HG03520 (cell line): ENCODE measurements at regions not wholly inside any gene's neighbourhood (a gene's known extent, or its start where the extent isn't known, plus 50 kb on each side); places are given as distances from the start of the nearest gene placed in this dataset.

Source experiments
- ATAC-seq: cut with Tn5 transposase; IDR thresholded peaks from one replicate; pipeline ENCODE4 v1.9.1; 2021; ENCODE audit warnings: mild to moderate bottlenecking, moderate library complexity; ENCODE audit not compliant: unreplicated experiment

DNA sequence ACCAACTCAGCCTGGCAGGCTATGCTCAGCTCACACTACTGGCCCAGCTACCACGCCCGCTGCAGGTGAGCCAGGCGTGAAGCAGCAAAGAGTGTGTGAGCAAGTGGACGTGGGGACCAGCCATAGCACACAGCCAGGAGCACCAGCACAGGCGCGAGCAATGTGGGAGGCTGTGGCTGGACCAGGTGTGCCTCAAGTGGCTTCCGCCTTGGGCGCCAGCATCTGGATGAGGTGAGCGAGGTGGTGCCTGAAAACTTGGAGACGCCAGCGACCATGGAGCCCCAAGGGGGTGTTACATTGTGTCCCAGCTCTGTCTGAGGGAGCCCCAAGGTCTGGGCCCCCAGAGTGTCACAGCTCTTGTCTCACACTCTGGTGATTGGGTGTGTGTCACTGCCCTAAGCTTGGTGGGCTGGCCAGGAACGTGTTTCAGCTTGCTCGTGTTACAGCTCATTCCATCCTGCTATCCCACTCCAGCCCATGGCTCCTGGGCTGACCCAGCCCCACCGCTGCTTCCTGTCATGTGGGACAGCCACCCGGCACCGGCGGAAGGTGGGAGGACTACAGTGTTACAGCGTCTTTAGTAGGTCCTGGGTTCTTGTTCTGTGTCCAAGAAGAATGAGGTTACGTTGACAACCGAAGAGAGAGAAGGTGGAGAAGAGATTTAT is 508.0 kb upstream of the MMS22L start:
- no peak for ATAC-seq

DNA sequence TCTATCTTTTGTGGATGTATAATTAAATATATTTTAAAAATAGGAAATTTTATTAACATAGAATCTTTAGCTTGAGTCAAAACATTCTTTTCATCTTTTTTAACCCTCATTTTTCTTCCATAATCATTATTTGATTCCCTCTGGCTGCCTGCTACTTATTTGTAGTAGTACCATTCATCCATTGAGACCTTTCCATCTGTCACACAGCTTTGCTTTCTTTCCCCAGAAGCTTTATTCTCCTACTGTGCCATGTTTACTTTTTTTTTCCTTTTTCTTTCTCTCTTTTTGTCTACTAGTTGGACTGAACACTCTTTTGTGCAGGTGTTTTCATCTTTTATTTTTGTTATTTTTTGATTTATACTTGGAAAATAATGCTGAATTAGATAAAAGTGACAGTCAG is 522.6 kb upstream of the MMS22L start:
- ATAC-seq, result no peak

DNA sequence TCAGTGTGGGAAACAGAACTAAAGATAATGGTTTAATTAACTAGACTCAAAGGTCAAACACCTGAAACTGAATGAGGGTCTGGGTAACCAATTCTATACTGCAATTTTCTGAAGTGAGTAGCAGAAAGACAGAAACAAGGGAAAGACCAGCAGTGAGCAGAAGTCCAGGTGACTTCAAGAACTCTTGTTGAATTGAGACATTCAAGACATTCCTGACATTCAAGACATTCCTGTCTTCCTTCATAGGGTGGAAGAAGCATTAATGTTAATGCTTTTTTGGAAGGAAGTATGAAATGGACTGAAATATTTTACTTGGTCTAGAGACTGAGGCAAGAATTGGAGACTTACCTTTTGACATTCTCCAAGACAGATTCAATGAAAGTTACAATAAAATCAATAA is 529.9 kb upstream of the MMS22L start:
- no peak for ATAC-seq

DNA sequence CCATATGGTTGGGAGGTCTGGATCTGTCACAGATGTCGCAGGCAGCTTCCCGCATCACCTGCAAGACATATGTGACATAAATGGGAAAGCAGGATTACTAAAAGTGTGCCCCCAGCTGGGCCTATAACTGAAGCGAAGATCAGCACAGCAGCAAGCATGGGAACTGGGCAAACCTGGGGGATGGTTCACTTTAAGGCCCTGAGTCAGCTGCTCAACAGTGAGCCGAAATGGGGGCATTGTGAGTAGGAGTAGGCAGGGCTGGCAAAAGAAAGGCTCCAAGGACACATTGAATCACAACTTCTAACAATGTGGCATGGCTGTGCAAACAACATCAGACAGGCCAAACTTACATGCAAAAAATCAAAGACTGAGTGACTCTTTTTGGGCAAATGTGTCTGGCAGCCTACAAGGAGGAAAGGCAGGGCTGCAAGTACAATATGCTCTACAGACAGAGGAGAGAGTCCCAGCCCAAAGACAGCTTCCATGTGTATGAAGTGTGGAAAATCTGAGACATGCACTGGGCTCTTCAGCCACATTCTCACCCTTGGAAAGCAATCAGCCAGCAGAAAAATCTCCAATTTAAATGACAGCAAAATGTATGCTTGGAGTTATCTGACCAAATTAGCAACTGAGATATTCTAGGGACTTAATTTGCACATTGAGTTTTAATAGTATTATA is 531.0 kb upstream of the MMS22L start:
- ATAC-seq, result no peak

DNA sequence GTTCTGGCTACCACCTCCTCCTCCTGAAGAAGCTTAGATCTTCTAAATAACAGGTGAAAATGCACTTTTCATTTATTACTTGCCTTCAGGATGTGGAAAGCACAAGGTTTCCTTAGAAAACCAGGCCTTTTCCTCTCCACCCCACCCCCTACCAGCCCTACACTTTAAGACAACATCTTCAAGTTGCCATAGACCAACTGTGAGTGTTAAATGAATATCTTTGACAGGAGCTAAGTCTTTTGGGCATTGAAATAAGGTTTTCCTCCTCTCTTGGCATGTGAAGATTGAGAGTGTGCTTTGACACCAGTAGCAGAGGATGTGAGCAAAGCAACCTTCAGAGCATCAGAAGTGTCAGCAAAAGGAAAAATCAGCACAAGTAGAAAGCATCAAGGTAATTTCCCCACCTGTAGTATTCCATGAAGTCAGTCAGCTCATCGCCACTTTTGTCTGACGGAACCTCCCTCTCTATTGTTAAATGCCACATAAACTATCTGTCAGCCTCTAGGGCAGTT is 532.3 kb upstream of the MMS22L start:
- ATAC-seq, result no peak

DNA sequence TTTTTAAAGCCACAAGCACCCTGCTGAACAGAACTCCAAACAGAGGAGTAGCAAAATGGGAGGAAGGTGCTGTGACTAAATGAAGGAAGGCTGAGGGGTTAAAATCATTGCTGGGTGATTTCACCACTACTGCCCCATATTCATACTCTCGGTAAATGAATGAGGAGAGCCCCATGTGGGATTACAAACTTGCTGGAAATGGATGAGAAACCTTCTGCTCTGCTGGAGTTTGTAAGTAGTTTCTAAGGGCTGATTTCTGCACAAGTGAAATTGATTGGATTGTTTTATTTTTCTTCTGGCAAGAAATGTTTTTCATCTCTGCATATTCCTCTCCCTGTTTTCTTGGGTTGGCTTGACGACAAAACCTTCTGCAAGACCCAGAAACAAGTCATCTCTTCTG is 533.5 kb upstream of the MMS22L start:
- ATAC-seq, result no peak

DNA sequence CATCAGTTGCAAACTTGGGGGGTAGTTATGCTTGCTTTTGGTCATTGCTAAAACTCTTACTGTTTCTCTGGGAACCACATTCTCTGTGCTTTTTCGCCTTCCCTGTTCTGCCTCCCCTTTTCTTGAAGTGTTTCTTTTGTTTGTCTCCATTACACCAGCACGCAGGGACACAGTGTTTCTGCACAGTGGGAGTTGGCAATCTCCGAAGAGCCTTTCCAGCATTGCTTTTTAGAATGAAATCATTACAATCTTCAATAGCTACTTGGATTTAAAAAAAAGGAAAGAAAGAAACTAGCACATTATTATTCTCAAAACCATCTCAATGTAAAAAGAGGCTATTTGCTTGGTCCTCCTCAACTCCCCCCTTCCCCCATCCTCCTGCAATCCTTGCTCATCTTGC is 536.7 kb upstream of the MMS22L start:
- no peak for ATAC-seq

DNA sequence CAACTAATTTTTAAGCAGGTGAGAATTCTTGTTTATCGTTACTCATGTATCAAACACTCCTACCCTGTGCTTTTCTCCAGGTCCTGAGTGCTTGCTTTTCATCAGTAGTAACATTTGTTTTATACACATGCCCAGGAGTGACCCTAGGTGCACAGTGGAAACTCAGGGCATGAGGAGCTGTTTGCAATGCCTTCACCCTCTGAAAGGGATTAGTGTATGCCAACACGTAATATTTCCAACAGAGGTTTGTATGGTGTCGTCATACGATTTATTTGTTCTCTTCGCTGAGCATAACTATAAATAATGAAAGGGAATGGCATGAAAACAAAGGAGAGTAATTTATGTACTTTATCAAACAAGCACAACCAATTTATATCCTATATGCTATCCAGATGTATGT is 537.4 kb upstream of the MMS22L start:
- ATAC-seq, result no peak

DNA sequence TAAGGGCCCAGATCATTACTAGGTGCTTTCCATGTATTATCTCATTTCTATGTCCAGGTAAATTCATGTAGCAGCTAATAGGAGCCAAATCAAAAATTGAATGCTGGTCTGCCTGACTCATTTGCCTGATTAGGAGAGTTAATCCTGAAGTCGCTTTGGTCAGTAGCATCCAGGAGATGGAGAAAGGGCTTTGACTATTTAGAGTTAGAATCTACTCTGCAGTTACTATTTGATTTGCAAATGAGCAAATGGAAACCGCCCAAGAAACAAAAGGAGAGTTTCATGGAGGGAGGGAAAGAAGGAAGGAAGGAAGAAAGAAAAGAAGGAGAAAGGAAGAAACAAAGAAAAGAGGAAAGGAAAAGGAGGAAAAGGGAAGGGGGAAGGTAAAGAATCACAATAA is 539.6 kb upstream of the MMS22L start:
- ATAC-seq, result no peak

DNA sequence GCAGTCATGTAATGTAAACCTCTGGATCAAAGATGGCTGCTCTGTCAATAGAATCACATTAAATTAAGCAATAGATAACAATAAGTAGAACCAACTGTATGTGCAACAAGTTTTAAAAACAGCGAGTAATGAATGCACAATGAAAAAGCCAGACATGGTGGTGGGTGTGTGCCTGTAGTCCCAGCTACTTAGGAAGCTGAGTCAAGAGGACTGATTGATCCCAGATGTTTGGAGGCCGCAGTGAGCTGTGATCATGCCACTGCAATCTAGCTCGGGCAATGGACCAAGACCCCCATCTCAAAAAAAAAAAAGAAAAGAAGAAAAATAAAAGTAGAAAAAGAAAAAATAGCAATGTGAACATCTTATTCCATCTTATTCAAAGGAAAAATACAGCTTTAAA is 558.7 kb upstream of the MMS22L start:
- ATAC-seq, result no peak

DNA sequence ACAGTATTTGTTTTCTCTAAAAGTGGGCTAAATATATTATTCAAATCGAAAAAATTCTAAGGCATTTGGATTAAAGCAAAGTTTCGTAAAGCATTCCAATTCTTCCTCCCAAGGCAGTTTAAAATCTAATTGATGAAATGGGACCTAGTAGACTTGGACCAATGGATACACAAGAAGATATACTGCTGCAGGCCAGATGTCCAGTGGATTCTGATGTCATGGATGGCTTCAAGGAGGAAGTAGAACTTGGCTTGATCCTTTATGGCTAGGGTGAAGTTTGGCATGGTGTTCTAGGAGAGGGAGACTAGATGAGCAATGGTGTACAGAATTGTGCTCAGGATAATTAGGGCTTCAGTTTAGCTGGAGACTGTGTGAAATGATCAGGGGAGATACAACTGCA is 559.5 kb upstream of the MMS22L start:
- no peak for ATAC-seq

DNA sequence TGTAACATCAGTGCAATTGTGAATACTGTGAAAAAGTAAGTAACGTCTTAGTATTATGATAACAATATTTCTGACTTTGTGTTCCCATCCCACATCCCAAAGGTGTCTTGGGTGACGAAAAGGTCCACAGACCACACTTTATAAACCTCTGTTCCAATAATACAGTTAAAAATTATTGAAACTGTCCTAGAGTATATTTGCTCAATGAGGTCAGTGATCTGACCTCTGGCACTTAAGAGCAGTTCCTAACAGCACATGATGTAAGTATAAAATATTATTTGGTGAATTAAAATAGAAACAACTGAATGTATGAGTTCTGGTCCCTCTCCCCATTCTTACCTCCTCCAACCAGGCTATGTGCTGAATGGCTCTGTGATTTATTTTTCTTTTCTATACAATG is 566.4 kb upstream of the MMS22L start:
- no peak for ATAC-seq

DNA sequence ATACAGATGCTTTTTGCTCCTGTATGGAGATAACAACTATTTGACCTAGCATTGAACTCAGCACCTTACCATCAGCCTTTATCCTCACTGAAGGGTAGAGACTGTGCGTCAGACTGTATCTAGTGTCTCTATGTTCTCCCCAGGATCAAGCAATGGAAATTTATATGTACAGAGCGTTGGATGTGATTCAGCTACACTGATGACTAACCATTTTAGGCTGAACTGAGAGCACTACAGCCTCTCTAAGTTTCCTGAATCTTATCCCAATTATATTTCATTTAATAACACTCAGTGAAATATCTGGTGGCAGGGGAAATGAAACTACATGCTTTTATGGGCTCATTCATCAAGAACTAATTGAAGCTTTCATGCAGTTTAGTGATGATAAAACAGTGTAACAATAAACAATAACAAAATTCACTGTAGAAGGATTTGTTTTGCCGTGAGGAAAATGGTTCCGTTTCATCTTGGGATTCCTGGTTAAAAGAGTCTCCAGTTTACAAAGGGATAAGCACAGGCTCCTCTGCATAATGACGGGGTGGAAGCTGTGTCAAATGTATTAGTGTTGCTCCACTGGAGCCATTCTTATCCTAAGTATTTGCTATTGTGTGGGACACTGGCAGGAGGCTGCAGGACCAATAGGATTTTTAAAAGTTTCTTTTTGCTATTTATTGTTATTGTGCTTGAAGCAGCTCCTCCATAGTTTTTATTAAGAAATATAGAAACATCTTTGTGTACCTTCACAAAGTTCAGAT is 567.6 kb upstream of the MMS22L start:
- ATAC-seq, result no peak

DNA sequence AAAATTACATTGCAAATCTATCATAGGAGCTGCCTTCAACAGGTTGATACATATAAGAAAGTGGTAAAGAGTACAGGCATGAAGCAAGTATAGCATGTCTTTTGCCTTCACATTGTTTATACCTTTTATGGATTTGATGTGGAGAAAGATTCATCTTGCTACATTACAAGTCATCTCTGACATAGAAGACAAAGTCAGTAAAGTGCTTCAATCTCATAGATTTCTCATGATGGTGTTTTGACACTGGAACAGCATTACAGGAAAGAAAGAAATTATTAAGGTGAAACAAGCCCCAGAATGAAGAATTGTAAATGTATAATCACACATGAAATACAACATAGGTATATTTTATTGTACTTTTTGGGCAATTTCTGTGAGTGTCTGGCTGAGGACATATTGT is 580.7 kb upstream of the MMS22L start:
- no peak for ATAC-seq

DNA sequence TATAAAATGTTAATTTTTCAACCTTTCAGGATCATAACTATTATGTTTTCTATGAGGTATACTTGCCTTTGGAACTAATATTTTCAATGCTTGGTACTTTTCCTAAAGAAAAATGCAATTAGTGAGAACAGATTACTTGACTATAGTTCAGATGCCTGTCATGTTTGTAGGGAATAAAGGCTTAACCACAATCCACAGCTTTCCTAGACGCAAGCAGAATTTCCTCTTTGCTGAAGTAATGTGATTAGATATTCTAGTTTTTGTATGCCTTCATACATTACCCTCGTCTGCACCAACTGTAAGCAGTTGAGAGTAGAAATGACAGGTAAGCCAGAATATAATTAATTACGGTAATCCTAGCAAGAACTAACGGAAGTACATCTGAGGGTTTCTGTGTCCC is 581.4 kb upstream of the MMS22L start:
- no peak for ATAC-seq

DNA sequence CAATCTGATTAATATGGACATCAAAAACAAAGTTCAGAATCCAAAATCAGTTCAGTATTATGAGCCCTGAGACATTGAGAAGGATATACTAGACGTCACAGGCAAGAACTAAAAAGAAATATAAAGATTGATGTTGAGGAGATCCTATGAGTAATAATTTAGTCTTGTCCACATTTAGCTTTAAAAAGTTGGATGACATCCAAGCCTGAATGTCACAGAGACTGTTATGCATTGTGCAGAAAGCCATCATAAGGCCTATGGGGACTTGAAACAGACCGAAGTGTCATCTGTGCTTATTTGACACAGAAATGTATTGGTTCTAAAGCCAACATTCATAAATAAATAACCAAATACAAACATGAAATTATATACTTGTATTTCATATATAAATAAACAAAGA is 581.8 kb upstream of the MMS22L start:
- no peak for ATAC-seq

DNA sequence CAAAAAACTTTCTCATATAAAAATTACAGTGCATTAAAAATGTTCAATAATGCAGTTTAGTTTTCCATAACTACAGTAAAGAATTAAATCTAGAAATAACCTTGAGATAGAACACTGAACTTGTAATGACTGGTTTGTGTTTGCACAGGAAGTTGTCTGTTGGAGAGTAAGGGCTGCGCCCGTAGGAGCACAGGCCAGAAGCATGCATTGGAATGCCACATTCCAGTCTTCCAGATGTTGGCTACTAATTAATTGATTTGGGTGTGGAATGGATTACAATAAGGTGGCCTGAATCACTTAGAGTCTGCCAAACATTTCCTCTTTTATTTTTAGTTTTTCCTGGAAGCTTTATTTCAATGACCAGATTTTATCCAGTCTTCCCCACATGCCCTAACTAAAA is 582.6 kb upstream of the MMS22L start:
- no peak for ATAC-seq

DNA sequence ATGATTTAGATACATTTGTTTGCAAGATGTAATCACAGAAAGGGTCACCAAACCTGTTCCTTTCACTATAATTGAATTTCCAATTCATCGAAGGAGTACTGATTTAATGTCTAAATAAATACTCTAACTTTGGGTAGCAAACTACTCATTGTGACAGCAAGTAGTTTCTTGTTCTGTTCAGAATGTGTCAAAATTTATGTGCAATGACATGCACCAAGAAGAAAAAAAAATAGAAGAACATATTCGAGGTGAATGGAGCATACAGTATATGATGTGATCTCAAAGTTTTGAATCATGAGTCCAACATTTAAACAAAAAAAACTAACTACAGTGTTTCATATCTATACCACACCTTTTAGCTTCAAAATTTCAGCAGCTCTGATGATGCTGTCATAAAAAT is 583.6 kb upstream of the MMS22L start:
- no peak for ATAC-seq

DNA sequence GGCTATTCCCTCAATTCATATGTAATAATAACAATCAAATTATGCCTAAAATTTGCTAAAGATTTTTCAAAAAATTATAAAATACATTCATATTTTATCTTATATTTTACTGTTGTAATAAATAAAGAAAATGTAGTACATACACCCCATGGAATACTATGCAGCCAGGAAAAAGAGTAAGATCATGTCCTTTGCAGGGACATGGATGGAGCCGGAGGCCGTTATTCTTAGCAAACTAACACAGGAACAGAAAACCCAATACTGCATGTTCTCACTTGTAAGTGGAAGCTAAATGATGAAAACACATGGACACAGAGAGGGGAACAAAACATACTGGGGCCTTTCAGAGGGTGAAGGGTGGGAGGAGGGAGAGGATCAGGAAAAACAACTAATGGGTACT is 584.2 kb upstream of the MMS22L start:
- no peak for ATAC-seq

DNA sequence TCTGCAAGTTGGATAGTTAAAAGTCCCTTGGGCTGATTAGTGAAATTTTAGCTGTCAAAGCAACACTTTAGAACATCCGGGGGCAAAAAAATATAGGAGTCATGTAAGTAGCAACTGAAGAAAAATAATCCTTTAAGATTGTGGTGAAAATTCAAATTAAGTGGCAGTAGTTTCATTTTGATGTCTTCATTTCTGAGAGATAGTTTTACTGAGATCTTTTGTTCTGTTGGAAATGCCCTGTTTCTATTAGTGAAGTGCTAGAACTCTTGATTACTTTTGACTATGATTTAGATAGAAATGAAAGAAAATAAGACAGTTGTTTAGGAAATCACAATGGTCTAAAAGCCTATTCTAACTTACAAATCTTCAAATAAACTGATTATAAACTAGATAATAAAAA is 587.3 kb upstream of the MMS22L start:
- no peak for ATAC-seq

DNA sequence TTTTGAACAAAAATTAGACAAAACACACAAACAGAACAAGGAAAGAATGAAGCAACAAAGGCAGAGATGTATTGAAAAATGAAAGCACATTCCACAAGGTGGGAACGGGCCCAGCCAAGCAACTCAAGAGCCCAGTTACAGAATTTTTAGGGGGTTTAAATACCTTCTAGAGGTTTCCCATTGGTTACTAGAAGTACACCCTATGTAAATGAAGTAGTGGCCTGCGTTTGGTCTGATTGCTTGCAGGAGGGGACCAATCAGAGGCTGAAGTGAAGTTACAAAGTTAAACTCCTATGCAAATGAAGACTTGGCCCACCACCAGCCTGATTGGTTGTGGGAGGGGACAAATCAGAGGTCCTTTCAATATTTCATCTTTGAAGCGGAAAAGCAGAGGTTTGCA is 593.7 kb upstream of the MMS22L start:
- no peak for ATAC-seq

DNA sequence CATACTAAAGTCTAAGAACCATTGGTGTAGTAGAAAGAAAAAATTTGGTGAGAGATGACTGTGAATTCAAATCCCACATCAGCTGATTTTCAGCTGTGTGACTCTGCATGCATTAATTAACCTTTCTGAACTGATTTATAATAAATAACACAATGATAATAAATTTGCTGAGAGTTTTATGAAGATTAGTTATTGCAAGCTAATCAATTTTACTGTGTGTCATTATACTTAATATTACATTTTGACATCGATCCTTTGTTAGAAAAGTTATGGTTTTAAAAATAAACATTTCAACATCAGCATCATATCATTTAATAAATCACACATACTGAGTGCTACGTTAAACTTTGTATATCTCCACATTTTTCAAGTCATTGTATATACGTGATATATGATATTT is 599.7 kb upstream of the MMS22L start:
- no peak for ATAC-seq
